Epithelial cell of esophagus (primary cell): ENCODE measurements at regions not wholly inside any gene's neighbourhood (a gene's known extent, or its start where the extent isn't known, plus 50 kb on each side); places are given as distances from the start of the nearest gene placed in this dataset.

Experiments
- DNase-seq: peaks from one replicate; pipeline ENCODE4 v3.0.0; 2010; ENCODE audit warnings: low read depth
- H3K4me3 ChIP-seq: 2 replicates; pipeline ENCODE4 v1.5.1; 2011; ENCODE audit warnings: mild to moderate bottlenecking, low read length, control low read depth
- TF ChIP-seq, protein P1 (sequence below): IDR thresholded peaks from 2 replicates; pipeline ENCODE4 v1.5.1; 2011; ENCODE audit warnings: low read depth, mild to moderate bottlenecking, low read length, control low read depth, inconsistent platforms; ENCODE audit not compliant: insufficient read depth; ENCODE audit errors: missing control alignments

DNA sequence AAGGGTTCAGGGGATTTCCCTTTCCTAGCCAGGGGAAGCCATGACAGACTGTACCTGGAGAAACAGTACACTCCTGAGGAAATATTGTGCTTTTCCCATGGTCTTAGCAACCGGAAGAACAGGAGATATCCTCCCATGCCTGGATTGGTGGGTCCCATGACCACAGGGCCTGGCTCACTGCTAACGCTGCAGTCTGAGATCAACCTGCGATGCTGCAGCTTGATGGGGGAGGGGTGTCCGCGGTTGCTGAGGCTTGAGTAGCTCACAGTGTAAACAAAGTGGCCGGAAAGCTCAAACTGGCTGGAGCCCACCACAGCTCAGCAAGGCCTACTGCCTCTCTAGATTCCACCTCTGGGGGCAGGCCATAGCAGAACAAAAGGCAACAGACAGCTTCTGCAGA lies 819.5 kb downstream of the TECRL start:
- H3K4me3 ChIP-seq, result no peak overlapping the region
- DNase-seq, result no peak
- TF ChIP-seq, protein P1, sequence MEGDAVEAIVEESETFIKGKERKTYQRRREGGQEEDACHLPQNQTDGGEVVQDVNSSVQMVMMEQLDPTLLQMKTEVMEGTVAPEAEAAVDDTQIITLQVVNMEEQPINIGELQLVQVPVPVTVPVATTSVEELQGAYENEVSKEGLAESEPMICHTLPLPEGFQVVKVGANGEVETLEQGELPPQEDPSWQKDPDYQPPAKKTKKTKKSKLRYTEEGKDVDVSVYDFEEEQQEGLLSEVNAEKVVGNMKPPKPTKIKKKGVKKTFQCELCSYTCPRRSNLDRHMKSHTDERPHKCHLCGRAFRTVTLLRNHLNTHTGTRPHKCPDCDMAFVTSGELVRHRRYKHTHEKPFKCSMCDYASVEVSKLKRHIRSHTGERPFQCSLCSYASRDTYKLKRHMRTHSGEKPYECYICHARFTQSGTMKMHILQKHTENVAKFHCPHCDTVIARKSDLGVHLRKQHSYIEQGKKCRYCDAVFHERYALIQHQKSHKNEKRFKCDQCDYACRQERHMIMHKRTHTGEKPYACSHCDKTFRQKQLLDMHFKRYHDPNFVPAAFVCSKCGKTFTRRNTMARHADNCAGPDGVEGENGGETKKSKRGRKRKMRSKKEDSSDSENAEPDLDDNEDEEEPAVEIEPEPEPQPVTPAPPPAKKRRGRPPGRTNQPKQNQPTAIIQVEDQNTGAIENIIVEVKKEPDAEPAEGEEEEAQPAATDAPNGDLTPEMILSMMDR, result no peak

DNA sequence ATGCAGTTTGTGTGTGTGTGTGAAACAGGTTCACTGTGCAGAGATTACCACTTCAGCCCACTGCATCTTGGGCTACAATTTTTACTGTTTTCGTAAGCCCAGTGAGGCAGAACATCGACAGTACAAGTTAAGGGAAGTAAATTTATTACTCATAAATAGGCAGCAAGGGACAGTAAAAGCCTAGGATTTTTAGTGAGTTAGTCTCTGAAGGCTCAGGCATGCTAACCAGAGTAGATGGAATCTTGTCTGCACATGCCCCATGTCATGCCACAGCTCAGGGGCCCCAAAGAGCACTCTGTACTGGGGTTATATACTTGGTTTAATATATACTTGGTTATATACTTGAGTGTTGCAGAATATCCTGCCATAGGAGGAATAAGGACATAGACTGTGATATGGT lies 825.7 kb downstream of the TECRL start:
- TF ChIP-seq, protein P1, result no peak
- no peak for DNase-seq

DNA sequence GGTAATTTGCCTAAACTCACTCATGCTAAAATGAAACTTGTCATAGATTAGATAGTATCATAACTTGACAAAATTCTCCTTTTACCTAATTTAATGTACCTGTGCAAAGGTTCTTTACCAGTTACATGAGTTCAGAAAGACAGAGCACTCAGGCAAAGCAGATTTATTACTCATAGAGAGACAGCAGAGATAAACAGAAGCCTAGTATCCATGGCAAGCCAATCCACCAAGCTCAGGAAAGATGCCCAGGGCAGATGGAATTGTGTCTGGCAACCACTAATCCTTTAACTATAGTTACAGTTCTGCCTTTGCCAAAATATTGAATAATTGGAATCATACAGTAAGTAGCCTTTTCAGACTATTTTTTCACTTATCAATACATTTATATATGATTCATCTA lies 826.2 kb downstream of the TECRL start:
- no peak for DNase-seq
- TF ChIP-seq, protein P1, result no peak
- no peak overlapping the region for H3K4me3 ChIP-seq

More for the DNA sequence above, 825.7 kb downstream of the TECRL start:
- H3K4me3 ChIP-seq, result no peak overlapping the region

DNA sequence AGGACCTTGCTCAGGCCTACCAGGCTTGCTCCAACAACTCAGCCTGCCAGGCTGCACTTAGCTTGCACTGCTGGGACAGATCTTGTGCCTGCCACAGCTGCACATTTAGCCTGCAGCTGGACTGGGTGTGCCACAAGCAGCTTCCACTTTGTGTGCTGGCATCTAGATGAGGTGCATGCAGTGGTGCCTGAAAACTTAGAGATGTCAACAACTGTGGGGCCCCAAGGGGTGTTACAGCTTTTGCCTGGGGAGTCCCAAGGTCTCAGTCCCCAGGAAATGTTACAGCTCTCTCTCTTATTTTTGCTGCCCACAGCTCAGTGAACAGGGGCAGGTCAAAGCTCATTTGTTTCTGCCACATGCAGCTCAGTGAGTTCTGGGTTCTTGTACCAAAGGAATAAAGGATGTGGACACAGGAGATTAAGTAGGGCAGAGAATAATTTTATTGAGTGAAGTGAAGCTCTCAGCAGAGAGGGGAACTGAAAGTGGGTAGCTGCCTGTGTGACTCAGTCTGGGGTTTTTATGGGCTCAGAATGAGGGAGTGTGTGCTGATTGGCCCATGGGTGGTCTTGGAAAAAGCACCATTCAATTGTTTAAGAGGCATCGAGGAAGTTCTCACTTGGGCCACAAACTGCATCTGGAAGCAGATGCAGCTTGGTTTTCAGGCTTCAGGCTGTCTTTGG lies 828.3 kb downstream of the TECRL start:
- no peak overlapping the region for H3K4me3 ChIP-seq

DNA sequence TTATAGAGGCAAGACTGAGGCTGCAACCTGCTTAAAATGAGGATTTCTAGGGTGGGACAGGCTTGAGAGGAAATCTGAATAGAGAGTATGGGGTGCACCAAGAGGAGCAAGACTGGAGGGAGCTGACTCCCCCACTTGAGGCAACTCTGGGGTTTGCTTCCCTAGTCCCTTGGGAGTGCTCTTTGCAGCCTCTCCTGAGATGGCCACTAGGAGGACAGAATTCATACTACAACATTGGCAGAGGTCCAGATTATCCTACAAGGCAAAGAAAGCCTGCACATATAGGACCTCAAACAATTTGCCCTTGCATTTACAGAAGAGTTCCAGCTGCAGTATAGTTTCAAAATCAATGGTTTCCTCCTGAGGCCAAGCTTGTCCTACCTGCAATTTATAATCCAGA lies 830.9 kb downstream of the TECRL start:
- H3K4me3 ChIP-seq, result no peak overlapping the region
- DNase-seq, result peak; percentile 1
- TF ChIP-seq, protein P1, result no peak

More for the DNA sequence above, 828.3 kb downstream of the TECRL start:
- no peak for DNase-seq
- TF ChIP-seq, protein P1, result no peak

DNA sequence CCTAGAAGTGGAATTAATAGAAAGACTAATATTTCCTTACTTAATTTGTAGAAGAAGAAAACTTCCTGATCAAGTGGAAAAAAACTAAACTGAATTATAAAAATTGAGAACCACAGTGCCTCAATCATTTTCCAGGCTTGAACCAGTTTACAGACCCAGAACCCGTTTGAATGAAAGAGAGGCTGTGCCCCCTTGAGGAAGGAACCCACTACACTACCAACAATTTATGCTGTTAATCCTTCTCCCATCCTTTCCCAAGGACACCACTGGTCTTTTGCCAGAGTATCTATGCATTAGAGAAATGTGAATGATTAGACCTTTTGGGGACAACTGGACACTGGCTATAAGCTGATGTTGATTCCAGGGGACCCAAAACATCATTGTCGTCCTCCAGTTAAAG lies 842.6 kb downstream of the TECRL start:
- TF ChIP-seq, protein P1, result no peak
- no peak overlapping the region for H3K4me3 ChIP-seq
- DNase-seq, result no peak
